GM19043 (cell line): ENCODE measurements at regions not wholly inside any gene's neighbourhood (a gene's known extent, or its start where the extent isn't known, plus 50 kb on each side); places are given as distances from the start of the nearest gene placed in this dataset.
"Not testable (repeated sequence)": the region's sequence is repeated elsewhere in the genome, so short reads cannot be mapped to it uniquely, and the experiment has no call there.

Experiments used
- ATAC-seq: cut with Tn5 transposase; IDR thresholded peaks from one replicate; pipeline ENCODE4 v1.9.1; 2021; ENCODE audit warnings: low read depth; ENCODE audit not compliant: unreplicated experiment

DNA sequence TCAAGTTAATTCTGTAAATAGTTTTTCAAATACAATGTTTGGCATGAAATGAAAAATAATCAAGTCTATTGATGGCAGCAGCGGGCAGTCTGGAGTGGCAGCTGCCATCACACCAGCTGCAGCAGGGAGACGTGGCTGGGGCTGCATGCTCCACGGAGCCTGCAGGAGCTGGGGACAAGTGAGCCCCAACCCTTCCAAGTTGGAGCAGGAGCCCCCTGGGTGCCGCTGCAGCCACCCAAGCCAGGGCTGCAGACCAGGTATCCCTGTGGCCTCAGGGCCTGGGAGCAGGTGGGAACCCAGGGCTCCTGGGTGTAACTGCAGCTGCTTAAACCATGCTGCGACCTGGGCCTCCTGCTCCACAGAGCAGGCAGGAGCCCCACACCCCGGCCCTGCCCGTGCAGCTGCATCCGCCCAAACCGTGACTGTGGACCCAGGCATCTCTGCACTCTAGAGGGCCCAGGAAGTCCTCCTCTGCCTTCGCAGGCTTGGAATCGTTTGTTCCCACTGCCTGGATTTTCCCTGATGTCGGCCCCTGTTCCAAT is 257.4 kb downstream of the PLOD2 start:
- no peak for ATAC-seq

GRCh38 chr3:145904138-145904537 is 256.8 kb downstream of the PLOD2 start:
- no peak for ATAC-seq

GRCh38 chr3:145906301-145906700 is 254.7 kb downstream of the PLOD2 start:
- ATAC-seq, result no peak

GRCh38 chr3:145906755-145907154 is 254.2 kb downstream of the PLOD2 start:
- no peak for ATAC-seq

- no peak for ATAC-seq
Observed at GRCh38 chr3:145911016-145911415, 250.0 kb downstream of the PLOD2 start.

- ATAC-seq, result no peak
Observed at GRCh38 chr3:145915787-145916186, 245.2 kb downstream of the PLOD2 start.

DNA sequence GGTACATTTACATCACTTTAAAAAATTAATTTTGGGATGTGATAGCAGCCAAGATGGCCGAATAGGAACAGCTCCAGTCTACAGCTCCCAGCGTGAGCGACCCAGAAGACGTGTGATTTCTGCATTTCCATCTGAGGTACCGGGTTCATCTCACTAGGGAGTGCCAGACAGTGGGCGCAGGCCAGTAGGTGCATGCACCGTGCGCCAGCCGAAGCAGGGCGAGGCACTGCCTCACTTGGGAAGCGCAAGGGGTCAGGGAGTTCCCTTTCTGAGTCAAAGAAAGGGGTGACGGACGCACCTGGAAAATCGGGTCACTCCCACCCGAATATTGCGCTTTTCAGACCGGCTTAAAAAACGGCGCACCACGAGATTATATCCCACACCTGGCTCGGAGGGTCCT is 233.2 kb downstream of the PLOD2 start:
- ATAC-seq, result not testable (repeated sequence)

- no peak for ATAC-seq
Observed at GRCh38 chr3:145936971-145937370, 224.0 kb downstream of the PLOD2 start.

- no peak for ATAC-seq
Observed at GRCh38 chr3:145939431-145939830, 221.6 kb downstream of the PLOD2 start.

DNA sequence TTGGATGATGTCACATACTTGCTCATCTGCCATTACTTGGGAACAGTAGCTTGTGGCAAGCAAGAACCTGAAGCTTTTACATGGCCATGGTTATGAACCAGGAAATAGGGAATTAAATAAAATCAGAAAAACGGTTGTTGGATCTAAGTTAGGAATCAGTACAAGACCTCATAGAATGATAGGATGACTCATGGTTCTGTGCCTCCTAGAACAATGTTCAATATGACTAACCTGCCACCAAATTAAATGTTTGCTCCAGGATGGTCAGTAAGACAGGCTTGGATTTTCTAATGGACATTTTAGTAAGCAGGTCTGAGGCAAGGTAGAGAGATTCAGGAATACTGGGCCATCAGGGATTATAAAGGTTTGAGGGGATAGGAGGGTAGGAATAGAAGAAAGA is 218.9 kb downstream of the PLOD2 start:
- no peak for ATAC-seq

GRCh38 chr3:145943952-145944351 is 217.0 kb downstream of the PLOD2 start:
- no peak for ATAC-seq

- ATAC-seq, result no peak
Observed at GRCh38 chr3:145951441-145951840, 209.5 kb downstream of the PLOD2 start.

DNA sequence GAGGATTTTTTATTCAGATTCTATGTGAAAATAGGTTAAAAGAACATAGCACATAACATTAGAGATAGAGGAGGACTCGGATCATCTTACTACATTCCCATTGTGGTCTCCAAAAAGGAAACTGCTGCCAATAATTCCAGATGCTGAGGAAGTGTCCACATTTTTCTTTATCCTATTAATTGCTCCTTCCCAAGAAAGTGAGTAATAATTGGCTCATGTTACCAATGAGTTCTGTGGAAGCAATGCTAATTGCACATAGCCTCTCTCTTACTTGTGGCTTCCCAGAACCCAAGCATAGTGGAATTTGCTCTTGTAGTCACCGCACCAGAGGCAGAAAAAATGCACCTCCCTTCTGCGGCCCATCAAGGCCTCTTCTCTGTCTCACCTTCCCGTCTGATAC is 208.4 kb downstream of the PLOD2 start:
- ATAC-seq, result no peak

GRCh38 chr3:145953316-145953715 is 207.7 kb downstream of the PLOD2 start:
- no peak for ATAC-seq

GRCh38 chr3:145959457-145960088 is 201.4 kb downstream of the PLOD2 start:
- peak; percentile 49 for ATAC-seq

DNA sequence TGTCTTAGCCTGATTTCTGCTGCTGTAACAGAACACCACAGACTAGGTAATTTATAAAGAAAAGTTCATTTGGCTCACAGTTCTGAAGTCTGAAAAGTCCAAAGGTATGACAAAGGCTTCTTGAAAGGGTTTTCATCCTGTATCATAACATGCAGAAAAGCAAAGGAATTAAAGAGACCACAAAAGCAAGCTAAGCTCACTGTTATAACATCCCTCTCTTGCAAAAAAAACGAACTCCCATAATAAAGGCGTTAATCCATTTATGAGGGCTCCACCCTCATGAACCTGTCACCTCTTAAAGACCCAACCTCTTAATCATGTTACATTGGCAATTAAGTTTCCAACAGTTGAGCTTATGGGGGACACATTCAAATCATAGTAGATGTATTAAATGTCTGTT is 197.9 kb downstream of the PLOD2 start:
- no peak for ATAC-seq

DNA sequence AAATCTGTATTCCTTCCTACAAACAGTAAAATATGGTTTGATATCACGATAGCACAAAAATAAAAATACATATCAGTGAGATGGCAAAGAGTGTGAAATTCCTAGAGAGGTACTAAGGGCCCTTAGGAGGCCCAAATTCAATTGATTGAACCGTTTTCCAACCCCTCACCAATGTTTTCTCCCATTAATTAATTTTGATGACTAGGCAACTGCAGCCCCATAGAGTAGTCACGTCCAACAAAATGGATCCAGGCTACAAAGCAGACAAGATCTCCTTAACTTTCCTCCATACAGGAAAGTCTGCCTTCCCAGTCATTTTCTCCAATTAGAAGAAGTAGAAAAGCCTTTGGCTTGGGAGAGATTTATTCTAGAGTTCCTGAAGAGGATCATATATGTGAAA is 193.9 kb downstream of the PLOD2 start:
- ATAC-seq, result no peak

DNA sequence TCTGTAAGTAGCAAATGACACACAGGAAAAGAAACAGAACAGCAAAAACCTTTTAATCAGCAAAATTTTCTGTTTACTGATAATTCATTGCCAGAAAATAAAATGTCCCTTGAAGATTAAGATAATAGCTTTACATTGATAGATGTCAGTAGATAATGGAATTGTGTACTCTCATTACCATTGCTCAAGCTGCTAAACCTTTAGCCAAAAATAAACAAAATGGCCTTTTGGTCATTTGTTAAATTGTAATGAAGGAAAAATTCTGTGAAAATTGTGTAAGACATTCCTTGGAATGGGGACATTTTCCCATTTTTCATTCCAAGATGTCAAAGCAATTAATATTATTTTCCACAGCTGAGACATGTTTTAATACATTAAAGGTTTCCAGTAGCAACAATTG is 189.8 kb downstream of the PLOD2 start:
- no peak for ATAC-seq

DNA sequence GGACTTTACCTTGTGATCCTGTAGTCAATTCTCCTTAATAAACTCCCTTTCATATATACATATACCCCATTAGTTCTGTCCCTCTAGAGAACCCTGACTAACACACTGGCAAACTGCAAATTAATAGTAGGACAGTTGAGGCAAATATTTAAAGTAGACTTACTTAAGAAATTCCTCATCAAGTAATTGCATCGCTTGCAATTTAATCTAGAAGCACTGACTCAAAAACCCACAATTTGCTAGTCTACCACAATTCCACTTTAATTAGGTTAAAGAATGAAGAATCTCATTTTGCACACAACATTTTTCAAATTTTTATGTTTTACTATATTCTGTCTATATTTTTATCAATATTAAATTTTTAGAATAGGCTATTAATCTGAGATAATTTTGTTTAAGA is 188.1 kb downstream of the PLOD2 start:
- no peak for ATAC-seq

- ATAC-seq, result no peak
Observed at GRCh38 chr3:145981056-145981455, 179.9 kb downstream of the PLOD2 start.

DNA sequence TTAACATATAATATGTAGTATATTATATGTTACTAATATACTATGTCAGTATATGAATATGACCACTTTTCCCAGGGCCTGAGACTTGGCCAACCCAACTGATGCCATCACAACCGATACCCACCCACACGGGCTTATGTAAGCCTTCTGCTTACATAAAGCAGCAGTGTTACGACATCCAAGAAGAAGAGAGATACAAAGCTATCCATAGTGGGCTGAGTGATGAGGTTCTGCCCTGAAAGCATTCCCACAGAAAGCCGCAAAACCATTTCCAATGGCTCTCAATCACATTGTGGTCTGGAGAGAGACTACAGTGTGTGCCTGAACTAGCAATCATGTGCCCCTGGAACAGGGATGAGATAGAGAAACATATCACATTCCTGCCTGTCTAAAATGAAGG is 177.9 kb downstream of the PLOD2 start:
- ATAC-seq, result no peak
